Panc1 (cell line): ENCODE measurements at regions not wholly inside any gene's neighbourhood (a gene's known extent, or its start where the extent isn't known, plus 50 kb on each side); places are given as distances from the start of the nearest gene placed in this dataset.

ENCODE experiments used
- ATAC-seq: fragments of 200-7000 bp; cut with Tn5 transposase; 2 replicates; pipeline ENCODE4 v1.9.1; 2020; ENCODE audit warnings: mild to moderate bottlenecking, moderate library complexity
- BruUV-seq: library from RNA; stranded (reverse); fragments of 400-500 nt; replicated peaks from 2 replicates; lab custom pipeline; 2021; lab: Mats Ljungman, UMichigan
- CTCF ChIA-PET: fragments of 300-600 bp; sonication (Branson Sonifier 250); formaldehyde crosslinking; loops from one replicate; lab custom pipeline; 2022; ENCODE audit warnings: antibody characterized with exemption; lab: Charles Lee
- POLR2A ChIA-PET: fragments of 300-600 bp; sonication (Branson Sonifier 250); formaldehyde crosslinking; loops from one replicate; lab custom pipeline; 2022; ENCODE audit warnings: antibody characterized with exemption; lab: Charles Lee
- DNase-seq: peaks from one replicate; pipeline ENCODE4 v3.0.0-alpha.2; 2010; ENCODE audit warnings: low read depth, low spot score
- H3K27ac ChIP-seq: 2 replicates; pipeline ENCODE4 v1.5.1; 2011; ENCODE audit warnings: mild to moderate bottlenecking, low read length, inconsistent platforms
- H3K27me3 ChIP-seq: fragments of 200-500 bp; sonication (Bioruptor generic); 2 replicates; pipeline ENCODE4 v1.6.0; 2014; ENCODE audit warnings: low read length, inconsistent platforms; ENCODE audit not compliant: control insufficient read depth, insufficient read depth
- H3K36me3 ChIP-seq: fragments of 200-500 bp; sonication (Bioruptor generic); 2 replicates; pipeline ENCODE4 v1.5.1; 2014; ENCODE audit warnings: inconsistent platforms, mild to moderate bottlenecking, low read length, moderate library complexity; ENCODE audit not compliant: control insufficient read depth, insufficient read depth
- H3K4me1 ChIP-seq: 2 replicates; pipeline ENCODE4 v1.5.1; 2011; ENCODE audit warnings: inconsistent platforms, mild to moderate bottlenecking, low read length, moderate library complexity; ENCODE audit not compliant: control insufficient read depth, insufficient read depth
- H3K4me3 ChIP-seq, 2 experiments: 2 replicates each; pipeline ENCODE4 v1.5.1; 2011 to 2012; ENCODE audit warnings: low read depth in 2 of 2, low read length in 2 of 2, mild to moderate bottlenecking in 2 of 2, inconsistent platforms in 1 of 2, moderate library complexity in 1 of 2
- H3K9me3 ChIP-seq: fragments of 200-500 bp; sonication (Bioruptor generic); 2 replicates; pipeline ENCODE4 v1.5.1; 2014; ENCODE audit warnings: low read depth, mild to moderate bottlenecking, inconsistent platforms, low read length, moderate library complexity; ENCODE audit not compliant: control insufficient read depth, insufficient read depth
- POLR2AphosphoS5 ChIP-seq: IDR thresholded peaks from 2 replicates; pipeline ENCODE4 v1.6.1; 2012; ENCODE audit warnings: mild to moderate bottlenecking, low read depth, low read length, moderate library complexity
- REST ChIP-seq, 2 experiments: IDR thresholded peaks; 2 replicates each; pipeline ENCODE4 v1.6.1; 2011 to 2012; ENCODE audit warnings: low read depth in 2 of 2, control low read depth in 1 of 2, low read length in 1 of 2, mild to moderate bottlenecking in 1 of 2, moderate library complexity in 1 of 2; ENCODE audit not compliant: insufficient read depth in 1 of 2
- SIN3A ChIP-seq: IDR thresholded peaks from 2 replicates; pipeline ENCODE4 v1.6.1; 2012; ENCODE audit warnings: low read depth, mild to moderate bottlenecking, low read length, moderate library complexity, borderline replicate concordance; ENCODE audit not compliant: insufficient read depth
- TCF7L2 ChIP-seq: IDR thresholded peaks from 2 replicates; pipeline ENCODE4 v1.6.1; 2011; ENCODE audit warnings: mild to moderate bottlenecking, low read depth, low read length, inconsistent platforms
- in situ Hi-C: cut with HindIII; loops from 2 replicates; pipeline ENCODE4 v1.10.0; 2016; ENCODE audit warnings: low sequenced_read_pairs, low pct_unique_long_range_greater_than_20kb
- intact Hi-C: fragments of 100-400 bp; cut with micrococcal nuclease; formaldehyde crosslinking; loops from one replicate; pipeline ENCODE4 v1.10.0; 2022; ENCODE audit not compliant: unreplicated experiment
- TF ChIP-seq, protein P1 (sequence below): fragments of 450-650 bp; IDR thresholded peaks from 2 replicates; pipeline ENCODE4 v1.5.1; 2017; ENCODE audit warnings: mild to moderate bottlenecking

- Histone ChIP-seq H3K36me3 (no peaks in the 10 kb centered on the region), H3K4me1 (no peaks in the 10 kb centered on the region), H3K4me3 (no peak overlapping the region), H3K27ac (no peak overlapping the region), H3K9me3 (no peaks in the 10 kb centered on the region), H3K27me3 (no peaks in the 10 kb centered on the region)
- in situ Hi-C loops (no loop called here), intact Hi-C loops (no loop called here)
- no peak for ATAC-seq
- DNase-seq = no peak
- no peak for TF ChIP-seq POLR2AphosphoS5
- TF ChIP-seq, protein P1, sequence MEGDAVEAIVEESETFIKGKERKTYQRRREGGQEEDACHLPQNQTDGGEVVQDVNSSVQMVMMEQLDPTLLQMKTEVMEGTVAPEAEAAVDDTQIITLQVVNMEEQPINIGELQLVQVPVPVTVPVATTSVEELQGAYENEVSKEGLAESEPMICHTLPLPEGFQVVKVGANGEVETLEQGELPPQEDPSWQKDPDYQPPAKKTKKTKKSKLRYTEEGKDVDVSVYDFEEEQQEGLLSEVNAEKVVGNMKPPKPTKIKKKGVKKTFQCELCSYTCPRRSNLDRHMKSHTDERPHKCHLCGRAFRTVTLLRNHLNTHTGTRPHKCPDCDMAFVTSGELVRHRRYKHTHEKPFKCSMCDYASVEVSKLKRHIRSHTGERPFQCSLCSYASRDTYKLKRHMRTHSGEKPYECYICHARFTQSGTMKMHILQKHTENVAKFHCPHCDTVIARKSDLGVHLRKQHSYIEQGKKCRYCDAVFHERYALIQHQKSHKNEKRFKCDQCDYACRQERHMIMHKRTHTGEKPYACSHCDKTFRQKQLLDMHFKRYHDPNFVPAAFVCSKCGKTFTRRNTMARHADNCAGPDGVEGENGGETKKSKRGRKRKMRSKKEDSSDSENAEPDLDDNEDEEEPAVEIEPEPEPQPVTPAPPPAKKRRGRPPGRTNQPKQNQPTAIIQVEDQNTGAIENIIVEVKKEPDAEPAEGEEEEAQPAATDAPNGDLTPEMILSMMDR = no peak
- no peak for TF ChIP-seq TCF7L2
- no peak for TF ChIP-seq REST (IDR thresholded peaks at IDR 0.05; ENCODE audit: insufficient read depth in 1 of 2, low read depth in 2 of 2, low read length in 1 of 2)
- TF ChIP-seq SIN3A = no peak
- BruUV-seq = no TSS peak
- POLR2A ChIA-PET = no interaction called here
- CTCF ChIA-PET = no interaction called here
Measured at GRCh38 chr4:123749383-123749782, 352.8 kb downstream of the SPRY1 start.

DNA sequence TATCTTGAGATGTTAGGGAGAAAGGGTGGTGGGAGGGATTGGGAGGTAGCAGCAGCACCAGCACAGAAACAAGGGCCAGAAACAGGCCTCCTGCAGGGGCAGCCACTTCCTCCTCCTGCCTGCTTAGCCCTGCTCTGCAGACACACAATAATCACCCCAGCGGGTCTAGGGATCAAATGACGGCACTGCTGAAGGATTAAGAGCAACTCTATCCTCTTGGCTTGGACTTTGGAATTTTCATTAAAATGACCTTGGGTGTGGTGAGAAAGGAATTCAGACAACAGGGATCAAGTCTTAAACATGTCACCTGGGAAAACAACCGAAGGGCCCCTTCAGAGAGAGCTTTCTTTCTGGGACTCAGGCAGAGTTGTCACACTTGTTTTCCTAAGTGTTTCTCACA is 353.4 kb downstream of the SPRY1 start:
- no peaks in the 10 kb centered on the region for H3K4me1 ChIP-seq
- CTCF ChIA-PET = no interaction called here
- no TSS peak for BruUV-seq
- POLR2A ChIA-PET = no interaction called here
- intact Hi-C loops = no loop called here
- TF ChIP-seq, protein P1 = no peak
- TF ChIP-seq POLR2AphosphoS5 = no peak
- TF ChIP-seq REST (IDR thresholded peaks at IDR 0.05; ENCODE audit: insufficient read depth in 1 of 2, low read depth in 2 of 2, low read length in 1 of 2) = no peak
- no peak for TF ChIP-seq TCF7L2
- no peak for TF ChIP-seq SIN3A
- no peaks in the 10 kb centered on the region for H3K9me3 ChIP-seq
- H3K27ac ChIP-seq = no peak overlapping the region; the same call in 1 of the 2 replicates
- in situ Hi-C loops = no loop called here
- no peak for ATAC-seq
- no peaks in the 10 kb centered on the region for H3K27me3 ChIP-seq
- DNase-seq = no peak
- no peaks in the 10 kb centered on the region for H3K36me3 ChIP-seq
- no peak overlapping the region for H3K4me3 ChIP-seq
